IgD-negative memory B cell (primary cell): ENCODE measurements at regions not wholly inside any gene's neighbourhood (a gene's known extent, or its start where the extent isn't known, plus 50 kb on each side); places are given as distances from the start of the nearest gene placed in this dataset.
"Not testable (repeated sequence)": the region's sequence is repeated elsewhere in the genome, so short reads cannot be mapped to it uniquely, and the experiment has no call there.

Experiments used
- H3K27ac Mint-ChIP-seq, 3 donors: one replicate each; pipeline ENCODE4 v1.8.0; 2020 to 2022; ENCODE audit warnings: mild to moderate bottlenecking in 3 of 3, mixed read lengths in 3 of 3, moderate library complexity in 1 of 3
- H3K27me3 Mint-ChIP-seq: one replicate; pipeline ENCODE4 v1.8.0; 2021; ENCODE audit warnings: mixed read lengths
- H3K36me3 Mint-ChIP-seq: one replicate; pipeline ENCODE4 v1.8.0; 2020; ENCODE audit warnings: mild to moderate bottlenecking, mixed read lengths
- H3K4me1 Mint-ChIP-seq, 3 donors: one replicate each; pipeline ENCODE4 v1.8.0; 2020 to 2022; ENCODE audit warnings: mixed read lengths in 3 of 3, mild to moderate bottlenecking in 1 of 3
- H3K4me3 Mint-ChIP-seq, 4 donors: one replicate each; pipeline ENCODE4 v1.8.0; 2020 to 2022; ENCODE audit warnings: mild to moderate bottlenecking in 4 of 4, mixed read lengths in 4 of 4, moderate library complexity in 3 of 4
- H3K9me3 Mint-ChIP-seq, 3 donors: one replicate each; pipeline ENCODE4 v1.8.0; 2020 to 2021; ENCODE audit warnings: mixed read lengths in 3 of 3, mild to moderate bottlenecking in 1 of 3

DNA sequence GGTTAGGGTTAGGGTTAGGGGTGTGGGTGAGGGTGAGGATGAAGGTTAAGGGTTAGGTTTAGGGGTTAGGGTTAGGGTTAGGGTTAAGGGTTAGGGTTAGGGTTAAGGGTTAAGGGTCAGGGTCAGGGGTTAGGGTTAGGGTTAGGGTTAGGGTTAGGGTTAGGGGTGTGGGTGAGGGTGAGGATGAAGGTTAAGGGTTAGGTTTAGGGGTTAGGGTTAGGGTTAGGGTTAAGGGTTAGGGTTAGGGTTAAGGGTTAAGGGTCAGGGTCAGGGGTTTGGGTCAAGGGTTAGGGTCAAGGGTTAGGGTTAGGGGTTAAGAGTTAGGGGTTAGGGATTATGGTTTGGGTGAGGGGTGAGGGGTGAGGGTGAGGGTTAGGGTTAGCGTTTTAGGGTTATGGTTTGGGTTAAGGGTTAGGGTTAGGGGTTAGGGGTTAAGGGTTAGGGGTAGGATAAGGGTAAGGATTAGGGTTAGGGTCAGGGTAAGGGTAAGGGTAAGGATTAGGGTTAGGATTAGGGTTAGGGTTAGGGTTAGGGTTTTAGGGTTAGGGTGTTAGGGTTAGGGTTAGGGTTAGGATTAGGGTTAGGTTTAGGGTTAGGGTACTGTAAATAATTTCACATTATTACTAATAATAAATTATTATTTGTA, 214.0 kb downstream of the LMLN start:
- H3K4me1 Mint-ChIP-seq, H3K4me3 Mint-ChIP-seq, H3K27ac Mint-ChIP-seq, H3K36me3 Mint-ChIP-seq, H3K9me3 Mint-ChIP-seq, H3K27me3 Mint-ChIP-seq: not testable (repeated sequence)
